HG03457 (cell line): ENCODE measurements at regions not wholly inside any gene's neighbourhood (a gene's known extent, or its start where the extent isn't known, plus 50 kb on each side); places are given as distances from the start of the nearest gene placed in this dataset.

Experiments
- ATAC-seq: cut with Tn5 transposase; IDR thresholded peaks from one replicate; pipeline ENCODE4 v1.9.1; 2021; ENCODE audit warnings: moderate number of reproducible peaks; ENCODE audit not compliant: unreplicated experiment

GRCh38 chr9:79173932-79174331, 397.8 kb upstream of the TLE4 start:
- no peak for ATAC-seq

- ATAC-seq = no peak
These were observed 395.6 kb upstream of the TLE4 start for GRCh38 chr9:79176014-79176697.

GRCh38 chr9:79184831-79185230, 386.9 kb upstream of the TLE4 start:
- no peak for ATAC-seq

GRCh38 chr9:79185866-79186265, 385.9 kb upstream of the TLE4 start:
- ATAC-seq = no peak

- no peak for ATAC-seq
These were observed 382.2 kb upstream of the TLE4 start for GRCh38 chr9:79189511-79189924.

- ATAC-seq = no peak
These were observed 378.8 kb upstream of the TLE4 start for GRCh38 chr9:79193001-79193400.

- no peak for ATAC-seq
These were observed 378.1 kb upstream of the TLE4 start for GRCh38 chr9:79193501-79194223.

- no peak for ATAC-seq
These were observed 375.9 kb upstream of the TLE4 start for GRCh38 chr9:79195879-79196278.

- no peak for ATAC-seq
These were observed 375.2 kb upstream of the TLE4 start for GRCh38 chr9:79196606-79197005.

GRCh38 chr9:79200336-79200735, 371.4 kb upstream of the TLE4 start:
- no peak for ATAC-seq

- no peak for ATAC-seq
These were observed 370.1 kb upstream of the TLE4 start for GRCh38 chr9:79201636-79202035.

GRCh38 chr9:79208791-79209396, 362.9 kb upstream of the TLE4 start:
- ATAC-seq = no peak

- ATAC-seq = no peak
These were observed 361.1 kb upstream of the TLE4 start for GRCh38 chr9:79210541-79211243.

GRCh38 chr9:79213417-79214125, 358.2 kb upstream of the TLE4 start:
- no peak for ATAC-seq

- no peak for ATAC-seq
These were observed 355.9 kb upstream of the TLE4 start for GRCh38 chr9:79215821-79216220.

- ATAC-seq = no peak
These were observed 351.5 kb upstream of the TLE4 start for GRCh38 chr9:79220251-79220650.

- no peak for ATAC-seq
These were observed 351.1 kb upstream of the TLE4 start for GRCh38 chr9:79220666-79221065.

- no peak for ATAC-seq
These were observed 350.7 kb upstream of the TLE4 start for GRCh38 chr9:79221084-79221483.

GRCh38 chr9:79222483-79222882, 349.3 kb upstream of the TLE4 start:
- no peak for ATAC-seq

GRCh38 chr9:79224672-79225433, 346.9 kb upstream of the TLE4 start:
- no peak for ATAC-seq
